NCI-H2107 (cell line): ENCODE measurements at regions not wholly inside any gene's neighbourhood (a gene's known extent, or its start where the extent isn't known, plus 50 kb on each side); places are given as distances from the start of the nearest gene placed in this dataset.

ENCODE experiments used
- DNase-seq: peaks from one replicate; lab custom pipeline; 2025; lab: John Stamatoyannopoulos, UW

DNA sequence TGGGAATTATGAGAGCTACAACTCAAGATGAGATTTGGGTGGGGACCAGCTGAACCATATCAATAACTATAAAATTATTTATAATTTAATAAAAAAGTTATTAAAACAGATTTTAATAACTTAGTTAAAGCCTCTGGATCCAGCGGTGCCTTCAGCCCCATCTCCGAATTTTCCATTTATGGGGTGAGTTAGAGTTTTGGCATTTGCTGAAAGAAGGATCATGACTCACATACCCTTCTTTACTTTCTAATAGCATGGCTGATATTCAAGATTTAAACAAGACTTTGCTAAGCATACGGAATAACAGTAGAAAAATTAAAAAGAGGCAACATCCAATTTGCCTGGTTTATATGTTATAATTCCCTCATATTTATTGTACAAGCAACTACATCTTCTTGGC lies 94.5 kb downstream of the RDH14 start:
- no peak for DNase-seq

DNA sequence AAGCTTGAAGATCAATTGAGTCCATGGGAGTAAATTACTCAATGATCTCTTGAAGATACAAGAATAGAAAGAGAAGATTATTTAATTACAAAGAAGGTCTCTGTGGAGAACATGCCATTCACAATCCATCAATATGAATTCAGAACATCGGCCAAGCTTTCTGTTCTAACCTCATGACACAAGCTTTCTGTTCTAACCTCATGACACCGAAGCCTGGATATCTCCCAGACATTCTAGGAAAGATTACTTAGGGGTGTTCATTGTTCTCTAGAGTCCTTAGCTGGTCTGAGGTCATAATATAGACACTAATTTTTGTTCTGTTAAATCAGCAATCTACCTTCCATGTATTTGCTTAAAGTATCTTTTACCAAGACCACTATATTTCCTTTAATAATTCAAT lies 95.5 kb downstream of the RDH14 start:
- no peak for DNase-seq

- DNase-seq, result no peak
These were observed 104.4 kb downstream of the RDH14 start for GRCh38 chr2:18456026-18456425.

DNA sequence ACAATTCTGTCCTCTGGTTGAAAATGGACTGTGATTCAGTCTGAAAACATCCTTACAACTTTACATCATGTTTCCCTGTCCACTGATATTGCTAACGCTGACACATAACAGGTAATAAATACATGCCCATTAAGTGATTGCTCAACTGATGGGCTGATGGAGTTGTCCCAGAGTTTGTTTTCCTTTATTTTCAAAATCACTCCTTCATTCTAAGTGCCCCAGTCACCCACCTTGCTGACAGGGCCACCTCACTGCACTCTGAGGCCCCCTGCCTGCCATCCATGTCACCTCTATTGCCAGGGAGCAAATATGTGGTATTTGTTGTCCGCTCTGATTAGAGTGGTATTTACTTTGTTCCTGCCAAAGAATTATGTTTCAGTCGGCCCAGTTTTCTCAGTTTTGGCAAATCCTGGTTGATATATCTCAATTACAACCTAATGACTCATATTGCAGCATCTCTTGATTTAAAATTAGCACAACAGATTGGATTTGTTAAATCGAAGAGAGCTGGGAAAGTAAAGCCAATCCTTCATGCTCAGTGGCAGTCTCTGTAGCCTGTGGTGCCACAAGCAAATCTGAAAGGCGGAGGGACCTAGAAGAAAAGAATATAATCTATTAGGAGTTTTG lies 105.1 kb downstream of the RDH14 start:
- DNase-seq, result no peak

DNA sequence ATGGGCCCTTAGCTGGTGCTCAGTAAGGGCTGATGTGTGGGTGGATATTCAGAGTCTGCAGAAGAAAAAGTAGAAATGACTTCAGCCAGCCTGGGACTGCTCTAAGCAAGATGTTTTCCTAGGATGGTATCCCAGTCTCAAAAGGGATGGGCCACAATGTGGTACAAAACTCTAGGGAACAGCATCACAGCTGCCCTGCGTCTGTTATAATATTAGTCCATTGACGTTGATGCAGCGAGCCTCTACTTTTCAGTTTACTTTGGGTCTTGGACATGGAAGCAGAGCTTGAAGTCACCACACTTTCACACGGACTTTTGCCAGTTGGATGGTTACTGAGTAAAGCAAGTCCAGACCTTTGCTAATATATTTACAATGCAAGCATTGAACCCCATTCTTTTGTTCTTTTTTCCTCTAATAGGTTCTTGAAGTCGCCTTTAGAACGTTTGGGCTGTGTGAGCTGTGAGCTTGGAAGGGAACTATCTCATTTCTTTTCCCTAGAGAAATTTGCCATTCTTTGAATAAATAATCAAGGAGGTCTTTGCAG lies 105.7 kb downstream of the RDH14 start:
- DNase-seq, result no peak

GRCh38 chr2:18446715-18447114 lies 113.7 kb downstream of the RDH14 start:
- no peak for DNase-seq

DNA sequence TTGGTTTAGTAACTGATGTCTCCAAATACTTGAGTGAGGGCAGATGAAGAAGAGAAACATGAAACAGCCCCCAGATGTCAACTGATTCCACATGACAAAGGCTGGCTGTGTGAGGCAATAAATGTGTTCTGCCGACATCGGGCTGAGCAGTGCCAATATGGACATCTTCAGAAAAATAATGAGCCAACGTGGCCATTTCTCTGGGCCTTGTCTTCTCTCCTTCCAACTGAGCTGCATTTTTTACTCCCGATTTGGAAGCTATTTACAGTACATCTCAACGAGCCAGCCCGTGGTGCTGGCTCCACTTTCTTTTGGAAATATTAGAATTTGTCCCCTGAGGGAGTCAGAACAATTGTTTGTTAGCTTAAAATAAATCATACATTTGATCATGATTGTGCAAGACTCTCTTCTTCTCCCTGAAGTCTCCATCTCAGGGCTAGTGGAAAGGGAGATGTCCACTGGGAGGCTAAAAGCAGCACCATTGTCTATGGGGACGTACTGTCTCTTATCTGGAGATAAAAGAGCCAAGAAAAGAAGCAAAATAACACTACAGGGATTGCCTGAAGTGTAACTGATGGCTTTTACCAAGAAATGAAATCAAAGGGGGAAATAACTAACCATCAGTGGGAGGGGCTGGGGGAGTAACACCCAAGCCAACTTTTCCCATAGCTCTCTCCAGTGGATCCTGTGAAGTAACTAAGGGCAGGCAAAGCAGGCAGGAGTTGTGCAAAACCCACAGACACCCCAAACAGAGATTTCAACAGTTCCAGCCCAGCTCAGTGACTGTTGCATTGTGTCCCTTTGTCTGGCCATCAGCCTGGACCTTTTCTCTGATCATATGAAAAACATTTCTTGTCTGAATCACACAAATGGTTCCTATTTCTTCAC lies 114.8 kb downstream of the RDH14 start:
- DNase-seq, result no peak

DNA sequence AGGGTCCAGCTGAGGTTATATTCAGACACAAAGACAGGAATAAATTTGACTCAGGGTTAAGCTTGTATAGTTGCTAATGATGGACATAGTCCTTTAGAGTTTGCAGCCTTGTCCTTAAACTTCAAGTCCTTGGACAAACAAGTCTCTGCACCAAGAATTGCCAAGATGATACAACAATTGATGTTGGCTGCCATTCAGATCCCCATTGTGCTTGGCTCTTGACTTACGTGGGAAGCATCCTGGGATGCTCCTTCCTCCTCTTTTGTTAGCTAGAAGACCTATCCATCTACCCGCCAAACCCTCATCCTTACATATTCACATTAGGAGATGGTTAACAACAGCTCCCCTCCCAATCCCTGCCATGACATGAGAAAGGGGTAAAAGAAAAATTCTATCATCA lies 115.6 kb downstream of the RDH14 start:
- no peak for DNase-seq

- DNase-seq, result no peak
These were observed 118.9 kb downstream of the RDH14 start for GRCh38 chr2:18441583-18441982.

GRCh38 chr2:18440777-18441176 lies 119.7 kb downstream of the RDH14 start:
- DNase-seq, result no peak

DNA sequence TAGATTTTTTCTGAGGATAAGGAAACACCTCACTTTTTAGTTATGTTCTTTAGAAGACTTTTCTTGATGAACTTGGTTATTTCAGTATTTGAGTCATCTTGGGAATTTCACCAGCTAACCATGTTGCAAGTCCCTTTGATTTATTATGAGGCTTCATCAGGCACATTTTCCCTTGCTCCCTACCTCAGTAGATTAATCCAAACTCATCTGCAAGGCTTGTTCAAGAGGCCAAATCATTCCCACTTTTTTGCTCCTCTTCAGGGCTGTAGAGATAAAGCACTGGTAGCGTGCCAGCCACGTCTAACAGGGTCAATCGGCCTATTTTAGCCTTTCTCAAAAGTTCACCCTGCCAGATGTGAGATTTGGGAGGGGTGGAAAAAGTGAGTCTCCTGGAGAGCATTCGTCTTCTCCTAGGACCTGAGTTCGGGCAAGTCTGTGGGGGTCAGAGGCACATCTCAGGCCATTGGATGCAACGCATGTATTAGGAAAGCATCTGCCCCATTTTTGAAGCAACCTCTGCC lies 120.3 kb downstream of the RDH14 start:
- DNase-seq, result no peak

- DNase-seq, result no peak
These were observed 120.7 kb downstream of the RDH14 start for GRCh38 chr2:18439716-18440115.

GRCh38 chr2:18437909-18438308 lies 122.5 kb downstream of the RDH14 start:
- no peak for DNase-seq

GRCh38 chr2:18436503-18437005 lies 123.9 kb downstream of the RDH14 start:
- DNase-seq, result no peak

DNA sequence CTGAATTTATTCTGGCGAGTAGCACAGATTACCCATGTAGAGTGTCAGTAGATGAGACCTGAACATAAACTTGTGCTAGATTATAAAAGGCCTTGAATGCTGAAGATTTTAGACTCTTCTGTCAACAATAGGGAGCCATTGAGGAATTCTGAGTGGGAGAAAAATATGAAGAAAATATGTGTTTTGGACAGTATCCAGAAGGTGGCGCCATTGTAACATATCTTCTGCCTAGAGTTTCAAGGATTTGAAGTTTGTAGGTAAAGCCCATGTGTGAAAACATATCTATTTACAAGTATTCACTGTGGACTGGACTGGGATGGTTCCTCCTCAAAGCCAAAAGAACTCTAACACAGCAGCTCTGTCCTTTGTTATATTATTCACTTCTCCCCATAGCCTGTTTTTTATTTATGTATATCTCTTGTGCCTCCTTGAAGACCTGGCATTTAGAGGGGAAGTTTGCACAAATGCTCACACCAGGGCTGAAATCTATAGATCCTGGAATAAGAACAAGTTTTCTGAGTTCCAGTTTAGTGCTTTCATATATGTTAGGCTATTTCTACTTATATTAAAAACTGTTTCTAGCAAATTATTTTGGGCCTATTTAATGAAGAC lies 124.9 kb downstream of the RDH14 start:
- DNase-seq, result no peak

DNA sequence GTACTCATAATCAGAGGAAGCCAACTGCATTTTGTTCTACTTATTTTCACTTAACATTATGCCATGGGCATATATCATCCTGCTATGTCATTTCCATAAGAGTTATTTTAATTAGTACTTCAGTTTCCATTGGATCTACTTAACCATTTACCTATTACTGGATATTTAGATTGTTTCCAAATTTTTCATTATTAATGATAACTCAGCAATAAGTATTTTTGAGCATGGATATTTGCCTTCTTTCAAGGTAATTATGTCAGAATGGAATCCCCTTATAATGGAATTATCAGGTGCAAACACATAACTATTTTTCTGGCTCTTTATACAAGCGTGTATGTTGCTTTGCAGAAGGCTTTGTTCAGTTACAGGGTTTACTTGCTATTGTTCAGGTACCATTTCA lies 126.6 kb downstream of the RDH14 start:
- DNase-seq, result no peak

DNA sequence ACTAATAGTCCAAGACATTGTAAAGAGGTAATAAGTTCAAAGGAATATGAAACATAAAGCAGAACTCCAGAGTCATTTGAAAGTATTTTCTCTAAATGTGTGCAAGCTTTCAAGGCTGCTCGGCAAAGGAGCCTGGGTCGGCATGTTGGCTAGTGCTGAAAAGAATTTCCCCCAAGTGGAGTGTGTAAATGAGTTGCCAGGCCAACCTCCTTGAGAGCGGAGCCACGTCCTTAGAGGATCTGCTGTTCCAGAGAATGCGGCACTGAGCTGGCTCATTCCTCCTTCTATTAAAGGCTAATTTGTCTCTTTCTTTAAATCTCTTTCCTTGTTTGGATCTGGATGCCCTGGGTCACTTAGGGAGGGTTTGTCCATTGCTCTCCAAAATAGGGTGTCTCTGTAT lies 127.5 kb downstream of the RDH14 start:
- no peak for DNase-seq

DNA sequence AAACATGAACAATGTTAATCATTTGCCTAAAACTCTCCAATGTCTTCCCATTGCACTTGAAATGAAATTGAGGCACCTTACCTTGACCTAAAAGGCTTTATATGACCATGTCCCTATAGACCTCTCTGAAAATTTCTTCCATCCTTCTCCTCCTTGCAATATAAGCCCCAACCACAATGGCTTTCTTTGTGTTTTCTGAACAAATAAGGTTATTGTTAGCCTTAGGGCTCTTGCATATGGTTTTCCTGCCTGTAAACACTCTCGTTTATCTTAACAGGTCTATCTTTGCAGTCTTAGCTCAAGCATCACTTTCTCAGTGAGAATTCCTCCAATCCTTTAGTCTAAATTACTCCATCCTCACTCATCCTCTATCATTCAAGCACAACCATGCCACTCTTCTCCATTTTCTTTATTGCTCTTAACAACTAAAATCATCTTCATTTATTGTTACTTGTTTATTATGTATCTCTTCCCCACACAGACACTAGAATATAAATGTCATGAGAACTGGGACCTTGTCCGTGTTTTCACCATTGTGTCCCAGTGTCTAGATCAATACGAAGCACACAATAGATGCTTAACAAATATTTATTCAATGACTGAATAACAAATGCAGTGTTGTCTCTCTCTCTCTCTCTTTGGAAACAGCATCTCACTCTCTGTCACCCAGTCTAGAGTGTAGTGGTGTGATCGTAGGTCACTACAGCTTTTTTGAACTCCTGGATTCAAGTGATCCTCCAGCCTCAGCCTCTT lies 129.3 kb downstream of the RDH14 start:
- no peak for DNase-seq

- DNase-seq, result no peak
These were observed 131.9 kb downstream of the RDH14 start for GRCh38 chr2:18428516-18428915.

GRCh38 chr2:18427762-18428161 lies 132.7 kb downstream of the RDH14 start:
- DNase-seq, result no peak

DNA sequence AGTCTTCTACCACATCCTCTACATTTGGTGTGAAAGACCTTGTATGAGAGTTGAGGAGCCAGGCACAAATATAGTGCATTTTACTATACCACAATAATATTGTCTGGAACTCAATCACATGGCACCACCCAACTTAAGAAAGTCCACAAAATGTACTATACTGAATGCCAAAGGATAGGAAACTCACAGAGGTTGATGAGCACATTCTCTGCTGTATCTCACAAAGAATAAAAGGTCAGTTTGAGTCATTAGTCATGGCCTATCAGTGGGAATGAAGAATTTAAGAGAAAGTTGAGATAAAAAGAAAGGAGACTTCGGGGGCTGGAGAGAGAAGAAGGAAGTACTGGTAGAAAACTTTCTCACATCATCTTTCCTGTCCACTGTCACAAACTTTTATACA lies 134.3 kb downstream of the RDH14 start:
- no peak for DNase-seq

GRCh38 chr2:18425210-18425703 lies 135.2 kb downstream of the RDH14 start:
- DNase-seq, result no peak
